AG10803 (cell line): ENCODE measurements at regions not wholly inside any gene's neighbourhood (a gene's known extent, or its start where the extent isn't known, plus 50 kb on each side); places are given as distances from the start of the nearest gene placed in this dataset.
A peak's percentile ranks its signal among the peaks of the same experiment; 100 is the strongest.

Experiments used
- DNase-seq: peaks from one replicate; pipeline ENCODE4 v3.0.0; 2010; ENCODE audit warnings: low read depth
- H3K4me3 ChIP-seq: 2 replicates; pipeline ENCODE4 v1.5.1; 2011; ENCODE audit warnings: mild to moderate bottlenecking, low read length, control low read depth
- TF ChIP-seq, protein P1 (sequence below): conservative IDR thresholded peaks from 2 replicates; pipeline ENCODE4 v1.5.1; 2011; ENCODE audit warnings: mild to moderate bottlenecking, low read length, control low read depth, inconsistent platforms

DNA sequence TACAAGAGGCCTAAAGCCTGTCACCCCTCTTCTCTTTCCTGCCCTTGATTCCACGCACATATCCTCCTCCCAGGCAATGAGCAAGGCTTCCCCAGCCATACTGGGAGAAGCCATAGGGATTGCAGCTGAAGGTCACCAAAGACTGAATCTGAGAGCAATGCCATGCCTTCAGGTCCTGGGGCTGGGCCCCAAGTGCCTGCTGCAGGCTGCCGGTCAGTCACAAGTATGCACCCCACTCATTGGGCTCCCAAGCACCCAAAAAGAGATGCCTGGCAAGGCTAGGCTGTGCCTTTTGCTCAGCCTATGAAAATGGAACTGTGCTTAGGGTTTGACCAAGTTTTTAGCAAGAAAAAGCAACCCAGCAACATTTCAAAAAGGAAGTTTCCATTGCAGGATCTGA is 210.6 kb upstream of the MAMLD1 start:
- no peak for DNase-seq
- H3K4me3 ChIP-seq, result no peak overlapping the region
- TF ChIP-seq, protein P1, sequence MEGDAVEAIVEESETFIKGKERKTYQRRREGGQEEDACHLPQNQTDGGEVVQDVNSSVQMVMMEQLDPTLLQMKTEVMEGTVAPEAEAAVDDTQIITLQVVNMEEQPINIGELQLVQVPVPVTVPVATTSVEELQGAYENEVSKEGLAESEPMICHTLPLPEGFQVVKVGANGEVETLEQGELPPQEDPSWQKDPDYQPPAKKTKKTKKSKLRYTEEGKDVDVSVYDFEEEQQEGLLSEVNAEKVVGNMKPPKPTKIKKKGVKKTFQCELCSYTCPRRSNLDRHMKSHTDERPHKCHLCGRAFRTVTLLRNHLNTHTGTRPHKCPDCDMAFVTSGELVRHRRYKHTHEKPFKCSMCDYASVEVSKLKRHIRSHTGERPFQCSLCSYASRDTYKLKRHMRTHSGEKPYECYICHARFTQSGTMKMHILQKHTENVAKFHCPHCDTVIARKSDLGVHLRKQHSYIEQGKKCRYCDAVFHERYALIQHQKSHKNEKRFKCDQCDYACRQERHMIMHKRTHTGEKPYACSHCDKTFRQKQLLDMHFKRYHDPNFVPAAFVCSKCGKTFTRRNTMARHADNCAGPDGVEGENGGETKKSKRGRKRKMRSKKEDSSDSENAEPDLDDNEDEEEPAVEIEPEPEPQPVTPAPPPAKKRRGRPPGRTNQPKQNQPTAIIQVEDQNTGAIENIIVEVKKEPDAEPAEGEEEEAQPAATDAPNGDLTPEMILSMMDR, result no peak

DNA sequence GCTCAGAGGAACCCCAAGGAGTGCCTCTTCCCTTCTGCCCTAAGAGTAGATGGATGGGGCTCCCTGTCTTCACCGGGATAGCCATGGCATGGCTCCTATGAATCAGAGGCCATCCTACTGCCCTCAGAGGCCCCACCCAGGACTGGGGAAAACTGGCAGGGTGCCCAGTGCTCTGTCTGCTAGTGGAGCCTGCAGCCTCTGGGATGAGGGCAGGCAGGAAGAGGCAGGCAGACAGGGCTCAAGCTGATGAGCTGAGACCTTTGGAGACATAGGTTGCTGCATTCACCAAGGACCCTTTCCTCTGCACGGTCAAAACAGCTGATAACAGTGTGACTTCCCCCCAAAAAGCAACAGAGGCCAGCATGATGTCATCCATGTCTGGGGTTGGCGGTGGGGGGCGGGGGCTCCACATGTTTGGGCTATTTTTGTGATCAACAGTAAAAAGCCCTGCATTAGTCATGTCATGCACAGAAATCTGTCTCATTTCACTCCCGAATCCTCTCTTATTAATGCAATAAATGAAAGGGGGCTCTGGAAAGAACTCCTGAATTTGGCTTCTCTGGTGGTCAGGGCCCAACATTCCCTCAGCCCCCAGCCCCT is 207.6 kb upstream of the MAMLD1 start:
- H3K4me3 ChIP-seq, result no peak overlapping the region
- TF ChIP-seq, protein P1, result no peak
- peak; percentile 66 for DNase-seq

DNA sequence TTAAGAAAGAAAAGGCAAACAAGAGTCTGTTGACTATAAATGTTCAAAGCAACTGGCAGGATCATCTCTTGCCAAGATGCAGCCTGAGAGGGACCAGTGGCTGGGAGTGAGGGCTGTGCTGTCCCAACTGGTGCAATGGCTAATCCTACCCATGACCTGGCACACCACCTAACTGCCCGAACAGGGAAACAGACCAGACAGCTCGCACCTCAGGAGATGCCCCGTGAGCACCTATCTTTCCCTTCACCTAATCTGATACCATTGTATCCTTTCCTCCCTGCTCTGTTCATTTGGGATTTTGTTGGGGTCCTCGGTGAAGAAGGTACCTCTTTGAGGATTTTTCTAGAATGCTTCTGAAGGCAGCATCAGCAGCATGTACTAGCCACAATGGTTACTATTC is 206.5 kb upstream of the MAMLD1 start:
- no peak overlapping the region for H3K4me3 ChIP-seq
- TF ChIP-seq, protein P1, result no peak
- DNase-seq, result no peak

DNA sequence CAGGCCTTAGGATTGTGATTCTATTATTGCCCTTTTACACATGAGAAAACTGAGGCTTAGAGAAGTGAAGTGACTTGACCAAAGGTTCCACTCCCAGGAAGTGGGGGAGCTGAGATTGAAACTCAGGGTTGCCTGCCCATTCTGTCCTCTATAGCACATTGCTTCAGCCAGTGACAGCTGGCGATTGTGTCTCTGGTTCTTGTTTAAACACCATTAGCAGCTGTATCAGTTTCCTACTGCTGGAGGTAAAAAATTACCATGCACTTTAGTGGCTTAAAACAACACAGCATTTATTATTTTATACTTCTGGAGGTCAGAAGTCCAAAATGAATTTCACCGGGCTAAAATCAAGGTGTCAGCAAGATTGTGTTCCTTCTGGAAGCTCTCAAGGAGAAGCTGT is 205.8 kb upstream of the MAMLD1 start:
- H3K4me3 ChIP-seq, result no peak overlapping the region
- no peak for DNase-seq
- TF ChIP-seq, protein P1, result no peak

DNA sequence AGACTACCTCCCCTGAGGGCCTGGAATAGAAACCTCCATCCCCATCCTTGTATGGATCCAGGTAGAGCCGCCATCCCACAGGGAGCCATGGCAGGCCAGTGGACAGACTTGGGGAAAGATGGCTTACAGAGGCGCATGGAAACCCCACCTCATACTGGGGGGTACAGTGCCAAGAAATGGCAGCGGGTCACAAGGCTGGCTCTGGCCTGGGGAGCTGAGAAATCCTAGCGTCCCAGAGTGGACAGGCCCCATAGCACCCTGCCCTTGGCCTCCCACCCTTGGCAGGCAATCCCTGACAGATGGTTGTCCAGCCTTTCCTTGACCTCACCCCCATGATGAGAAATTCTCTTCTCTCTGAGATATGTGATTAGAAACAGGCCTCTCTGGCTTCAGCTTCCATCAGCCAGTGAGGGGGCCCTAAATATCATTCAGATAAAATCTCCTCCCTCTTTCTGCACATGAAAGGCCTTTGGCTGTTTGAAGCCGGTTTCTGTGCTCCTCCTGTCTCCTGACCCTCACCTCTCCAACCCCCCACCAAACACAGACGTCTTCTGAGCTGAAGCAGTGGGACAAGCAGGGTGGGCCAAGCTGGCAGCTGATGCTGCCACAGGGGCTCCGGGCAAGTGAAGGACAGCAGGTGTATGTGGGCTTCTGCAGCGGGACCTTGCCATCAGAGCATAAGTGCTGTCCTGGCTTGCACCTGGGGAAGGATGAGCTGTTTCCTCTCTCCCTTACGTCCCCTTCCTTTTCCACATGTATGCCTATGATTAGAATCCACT is 204.4 kb upstream of the MAMLD1 start:
- TF ChIP-seq, protein P1, result no peak
- H3K4me3 ChIP-seq, result no peak overlapping the region
- no peak for DNase-seq

DNA sequence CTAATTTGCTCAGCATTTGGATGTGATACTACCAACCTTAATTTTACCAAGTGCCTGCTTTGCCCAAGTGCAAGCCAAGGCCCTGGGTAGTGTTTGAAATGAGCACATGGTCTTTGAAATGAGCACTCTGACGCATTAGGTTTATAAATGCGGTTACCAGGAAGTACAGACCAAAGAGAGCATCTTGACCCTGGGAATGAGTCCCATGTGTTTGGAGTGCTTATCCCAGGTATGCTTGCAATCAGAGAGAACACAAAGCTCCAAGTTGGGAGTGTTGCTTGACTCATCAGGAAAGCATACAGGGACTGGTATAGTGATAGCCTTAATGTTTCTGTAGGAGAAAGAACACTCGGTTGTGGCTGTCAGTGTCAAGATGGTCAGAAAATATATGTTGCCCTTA is 203.6 kb upstream of the MAMLD1 start:
- TF ChIP-seq, protein P1, result no peak
- no peak for DNase-seq
- H3K4me3 ChIP-seq, result no peak overlapping the region

DNA sequence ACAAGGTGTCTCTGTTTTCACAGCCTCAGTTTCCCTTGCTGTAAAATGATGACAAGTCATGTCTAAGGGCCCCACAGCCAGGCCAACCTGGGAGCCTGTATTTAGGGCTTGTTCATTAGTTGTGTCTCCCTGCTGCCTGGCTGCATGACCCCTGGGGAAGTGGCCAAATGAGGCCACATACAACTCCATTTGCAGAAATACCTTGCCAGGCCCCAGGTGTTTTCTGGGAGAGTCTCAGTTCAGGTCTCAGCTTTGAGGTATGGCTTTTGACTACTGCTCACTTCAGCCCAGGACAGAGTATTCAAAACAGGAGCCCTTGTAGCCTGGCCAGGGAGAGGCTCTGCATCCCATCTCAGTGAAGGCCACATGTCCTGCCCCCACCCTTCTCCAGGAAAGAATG is 202.5 kb upstream of the MAMLD1 start:
- TF ChIP-seq, protein P1, result no peak
- no peak overlapping the region for H3K4me3 ChIP-seq
- no peak for DNase-seq
